ENCODE measurements at regions not wholly inside any gene's neighbourhood (a gene's known extent, or its start where the extent isn't known, plus 50 kb on each side); places are given as distances from the start of the nearest gene placed in this dataset.

- H3K27ac ChIP-seq (ENCODE audit: low read depth, low read length): no peak overlapping the region
- no peaks in the 10 kb centered on the region for H3K9me3 Mint-ChIP-seq
- H3K4me1 ChIP-seq (ENCODE audit: control insufficient read depth in 2 of 2, insufficient read depth in 2 of 2, low read length in 2 of 2): no peaks in the 10 kb centered on the region
- H3K4me3 Mint-ChIP-seq: peak overlapping the region in 1 of 10 donors; percentile 31
- ATAC-seq (no peak), DNase-seq (no peak)
- no peak overlapping the region for H3K4me3 ChIP-seq (ENCODE audit: low read length)
- ChIA-PET CTCF (no interaction called here), POLR2A (no interaction called here)
- H3K27me3 ChIP-seq (ENCODE audit: control insufficient read depth in 2 of 2, insufficient read depth in 2 of 2, low read length in 2 of 2): no peaks in the 10 kb centered on the region
- H3K27me3 Mint-ChIP-seq: peaks cover 0 to 4% (median 0%) of the 10 kb centered on the region in 5 donors
- intact Hi-C loops (cut with micrococcal nuclease): loop anchor here (5.0 to 10.0 kb wide), 2 partner anchors 376 to 414 kb away; no protein-coding TSS in a partner anchor
- H3K36me3 Mint-ChIP-seq: no peaks in the 10 kb centered on the region
- H3K27ac Mint-ChIP-seq: peak overlapping the region in 1 of 9 donors; percentile 63
- no peaks in the 10 kb centered on the region for H3K4me1 Mint-ChIP-seq
- no peaks in the 10 kb centered on the region for H3K9me3 ChIP-seq (ENCODE audit: control insufficient read depth in 2 of 3, low read length in 3 of 3)
- no peaks in the 10 kb centered on the region for H3K36me3 ChIP-seq (ENCODE audit: control insufficient read depth in 2 of 3, insufficient read depth in 3 of 3, low read length in 3 of 3)
Measured at GRCh38 chr4:89488736-89489135, 181.1 kb upstream of the GPRIN3 start.

- Mint-ChIP-seq H3K27me3 (peaks cover 0 to 4% (median 0%) of the 10 kb centered on the region in 5 donors), H3K9me3 (no peaks in the 10 kb centered on the region), H3K27ac (no peak overlapping the region), H3K36me3 (no peaks in the 10 kb centered on the region), H3K4me1 (no peaks in the 10 kb centered on the region), H3K4me3 (peak overlapping the region in 3 of 10 donors; percentile 14 to 79 (median 75))
- DNase-seq (no peak), ATAC-seq (no peak)
- no peaks in the 10 kb centered on the region for H3K36me3 ChIP-seq (ENCODE audit: control insufficient read depth in 2 of 3, insufficient read depth in 3 of 3, low read length in 3 of 3)
- no peak overlapping the region for H3K4me3 ChIP-seq (ENCODE audit: low read length)
- ChIA-PET CTCF (interaction anchor here (0.6 to 0.7 kb wide), 2 partner anchors 116 to 382 kb away, joined by 3 to 5 read pairs; no protein-coding TSS in a partner anchor), POLR2A (no interaction called here)
- no peak overlapping the region for H3K27ac ChIP-seq (ENCODE audit: low read depth, low read length)
- no peaks in the 10 kb centered on the region for H3K9me3 ChIP-seq (ENCODE audit: control insufficient read depth in 2 of 3, low read length in 3 of 3)
- intact Hi-C loops (cut with micrococcal nuclease): loop anchor here (1.0 to 10.0 kb wide), 3 partner anchors 378 to 416 kb away; no protein-coding TSS in a partner anchor
- H3K4me1 ChIP-seq (ENCODE audit: control insufficient read depth in 2 of 2, insufficient read depth in 2 of 2, low read length in 2 of 2): no peaks in the 10 kb centered on the region
- no peaks in the 10 kb centered on the region for H3K27me3 ChIP-seq (ENCODE audit: control insufficient read depth in 2 of 2, insufficient read depth in 2 of 2, low read length in 2 of 2)
Measured at GRCh38 chr4:89486673-89487072, 179.1 kb upstream of the GPRIN3 start.

GRCh38 chr4:89486042-89486441, 178.4 kb upstream of the GPRIN3 start:
- intact Hi-C loops (cut with micrococcal nuclease): loop anchor here (1.0 to 10.0 kb wide), 3 partner anchors 379 to 416 kb away; no protein-coding TSS in a partner anchor
- no peaks in the 10 kb centered on the region for H3K9me3 ChIP-seq (ENCODE audit: control insufficient read depth in 2 of 3, low read length in 3 of 3)
- CTCF ChIA-PET: interaction anchor here (0.6 to 0.9 kb wide), 2 partner anchors 8 to 116 kb away, joined by 3 to 4 read pairs; no protein-coding TSS in a partner anchor

DNA sequence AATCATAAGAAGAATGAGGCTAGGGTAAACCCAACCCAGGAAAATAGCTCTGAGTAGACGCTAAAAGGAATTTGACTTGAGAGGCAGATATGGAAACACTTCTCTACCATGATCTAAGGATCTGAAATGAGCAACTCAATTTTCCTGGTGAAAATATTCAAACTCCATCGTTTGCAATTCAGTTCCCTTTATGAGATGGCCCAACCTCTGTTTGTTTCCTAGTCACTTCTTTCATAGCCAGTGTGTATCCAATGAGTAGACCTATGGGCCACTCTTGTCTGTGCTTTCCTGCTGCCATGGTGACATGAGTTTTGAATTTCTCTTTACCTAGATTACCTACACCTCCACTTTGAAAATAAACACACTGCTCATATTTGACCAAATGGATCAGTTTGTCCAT, 176.2 kb upstream of the GPRIN3 start:
- H3K9me3 Mint-ChIP-seq: peaks cover 0 to 12% (median 6%) of the 10 kb centered on the region in 11 donors
- ATAC-seq: no peak

More at GRCh38 chr4:89486042-89486441, 178.4 kb upstream of the GPRIN3 start:
- Mint-ChIP-seq H3K36me3 (peaks cover 0 to 1% (median 0%) of the 10 kb centered on the region in 5 donors), H3K4me1 (no peaks in the 10 kb centered on the region), H3K9me3 (peaks cover 0 to 1% (median 0%) of the 10 kb centered on the region in 11 donors), H3K27ac (no peak overlapping the region), H3K27me3 (peaks cover 0 to 4% (median 0%) of the 10 kb centered on the region in 5 donors), H3K4me3 (no peak overlapping the region)
- Histone ChIP-seq H3K27me3 (ENCODE audit: control insufficient read depth in 2 of 2, insufficient read depth in 2 of 2, low read length in 2 of 2) (no peaks in the 10 kb centered on the region), H3K27ac (ENCODE audit: low read depth, low read length) (no peak overlapping the region), H3K4me3 (ENCODE audit: low read length) (no peak overlapping the region), H3K4me1 (ENCODE audit: control insufficient read depth in 2 of 2, insufficient read depth in 2 of 2, low read length in 2 of 2) (no peaks in the 10 kb centered on the region), H3K36me3 (ENCODE audit: control insufficient read depth in 2 of 3, insufficient read depth in 3 of 3, low read length in 3 of 3) (no peaks in the 10 kb centered on the region)
- POLR2A ChIA-PET: no interaction called here
- ATAC-seq (no peak), DNase-seq (no peak)

GRCh38 chr4:89482926-89483595, 175.5 kb upstream of the GPRIN3 start:
- Mint-ChIP-seq H3K36me3 (peaks cover 0 to 15% (median 0%) of the 10 kb centered on the region in 5 donors), H3K9me3 (peaks cover 0 to 15% (median 9%) of the 10 kb centered on the region in 11 donors), H3K4me1 (no peaks in the 10 kb centered on the region), H3K4me3 (no peak overlapping the region), H3K27me3 (peaks cover 0 to 17% (median 0%) of the 10 kb centered on the region in 5 donors), H3K27ac (no peak overlapping the region)
- no peak overlapping the region for H3K4me3 ChIP-seq (ENCODE audit: low read length)
- H3K9me3 ChIP-seq (ENCODE audit: control insufficient read depth in 2 of 3, low read length in 3 of 3): no peaks in the 10 kb centered on the region
- H3K27me3 ChIP-seq (ENCODE audit: control insufficient read depth in 2 of 2, insufficient read depth in 2 of 2, low read length in 2 of 2): no peaks in the 10 kb centered on the region
- POLR2A ChIA-PET: no interaction called here
- no peak overlapping the region for H3K27ac ChIP-seq (ENCODE audit: low read depth, low read length)
- intact Hi-C loops (cut with micrococcal nuclease): loop anchor here in 1 of 2 donors (1.0 to 10.0 kb wide), 2 partner anchors 382 to 418 kb away; no protein-coding TSS in a partner anchor
- no peak for DNase-seq
- no peaks in the 10 kb centered on the region for H3K36me3 ChIP-seq (ENCODE audit: control insufficient read depth in 2 of 3, insufficient read depth in 3 of 3, low read length in 3 of 3)
- no peak for ATAC-seq
- H3K4me1 ChIP-seq (ENCODE audit: control insufficient read depth in 2 of 2, insufficient read depth in 2 of 2, low read length in 2 of 2): no peaks in the 10 kb centered on the region
- CTCF ChIA-PET: interaction anchor here (0.6 kb wide), 1 partner anchor 427 kb away, joined by 3 read pairs; no protein-coding TSS in a partner anchor

More for the DNA sequence above, 176.2 kb upstream of the GPRIN3 start:
- Histone ChIP-seq H3K9me3 (ENCODE audit: control insufficient read depth in 2 of 3, low read length in 3 of 3) (no peaks in the 10 kb centered on the region), H3K36me3 (ENCODE audit: control insufficient read depth in 2 of 3, insufficient read depth in 3 of 3, low read length in 3 of 3) (no peaks in the 10 kb centered on the region), H3K4me1 (ENCODE audit: control insufficient read depth in 2 of 2, insufficient read depth in 2 of 2, low read length in 2 of 2) (no peaks in the 10 kb centered on the region), H3K27ac (ENCODE audit: low read depth, low read length) (no peak overlapping the region), H3K4me3 (ENCODE audit: low read length) (no peak overlapping the region), H3K27me3 (ENCODE audit: control insufficient read depth in 2 of 2, insufficient read depth in 2 of 2, low read length in 2 of 2) (no peaks in the 10 kb centered on the region)
- H3K27me3 Mint-ChIP-seq: peaks cover 0 to 14% (median 0%) of the 10 kb centered on the region in 5 donors
- no peaks in the 10 kb centered on the region for H3K4me1 Mint-ChIP-seq
- ChIA-PET CTCF (no interaction called here), POLR2A (no interaction called here)
- H3K27ac Mint-ChIP-seq: no peak overlapping the region
- no peak for DNase-seq
- H3K4me3 Mint-ChIP-seq: no peak overlapping the region
- H3K36me3 Mint-ChIP-seq: peaks cover 0 to 11% (median 0%) of the 10 kb centered on the region in 5 donors
- intact Hi-C loops (cut with micrococcal nuclease): loop anchor here in 1 of 2 donors (2.0 to 10.0 kb wide), 2 partner anchors 15 to 381 kb away; no protein-coding TSS in a partner anchor

- no peak overlapping the region for H3K4me3 Mint-ChIP-seq
- Histone ChIP-seq H3K27me3 (ENCODE audit: control insufficient read depth in 2 of 2, insufficient read depth in 2 of 2, low read length in 2 of 2) (no peaks in the 10 kb centered on the region), H3K27ac (ENCODE audit: low read depth, low read length) (no peak overlapping the region), H3K4me1 (ENCODE audit: control insufficient read depth in 2 of 2, insufficient read depth in 2 of 2, low read length in 2 of 2) (no peaks in the 10 kb centered on the region), H3K4me3 (ENCODE audit: low read length) (no peak overlapping the region), H3K9me3 (ENCODE audit: control insufficient read depth in 2 of 3, low read length in 3 of 3) (no peaks in the 10 kb centered on the region), H3K36me3 (ENCODE audit: control insufficient read depth in 2 of 3, insufficient read depth in 3 of 3, low read length in 3 of 3) (no peaks in the 10 kb centered on the region)
- peaks cover 0 to 15% (median 9%) of the 10 kb centered on the region in 11 donors for H3K9me3 Mint-ChIP-seq
- no peak overlapping the region for H3K27ac Mint-ChIP-seq
- intact Hi-C loops (cut with micrococcal nuclease): loop anchor here in 1 of 2 donors (1.0 to 10.0 kb wide), 2 partner anchors 383 to 419 kb away; no protein-coding TSS in a partner anchor
- ATAC-seq (no peak), DNase-seq (no peak)
- CTCF ChIA-PET: interaction anchor here (0.6 kb wide), 1 partner anchor 428 kb away, joined by 3 read pairs; no protein-coding TSS in a partner anchor
- peaks cover 0 to 17% (median 0%) of the 10 kb centered on the region in 5 donors for H3K27me3 Mint-ChIP-seq
- POLR2A ChIA-PET: no interaction called here
- peaks cover 0 to 15% (median 0%) of the 10 kb centered on the region in 5 donors for H3K36me3 Mint-ChIP-seq
- no peaks in the 10 kb centered on the region for H3K4me1 Mint-ChIP-seq
Measured at GRCh38 chr4:89482251-89482650, 174.7 kb upstream of the GPRIN3 start.
